OCI-LY7 (cell line): ENCODE measurements at regions not wholly inside any gene's neighbourhood (a gene's known extent, or its start where the extent isn't known, plus 50 kb on each side); places are given as distances from the start of the nearest gene placed in this dataset.

Experiments
- BruUV-seq: library from RNA; stranded (reverse); fragments of 400-500 nt; replicated peaks from 2 replicates; lab custom pipeline; 2021; lab: Mats Ljungman, UMichigan
- CTCF ChIA-PET: fragments of 300-600 bp; sonication (Branson Sonifier 250); formaldehyde crosslinking; loops from one replicate; lab custom pipeline; 2022; ENCODE audit warnings: antibody characterized with exemption; ENCODE audit not compliant: unreplicated experiment; lab: Charles Lee
- POLR2A ChIA-PET: fragments of 300-600 bp; sonication (Branson Sonifier 250); formaldehyde crosslinking; loops from one replicate; lab custom pipeline; 2022; ENCODE audit warnings: antibody characterized with exemption; lab: Charles Lee
- DNase-seq: peaks from one replicate; pipeline ENCODE4 v3.0.0-alpha.2; 2015; ENCODE audit warnings: low spot score
- H2AFZ ChIP-seq: fragments of 200-600 bp; sonication (generic), shearing (Covaris generic); 2 replicates; pipeline ENCODE4 v1.6.1; 2014; ENCODE audit warnings: mild to moderate bottlenecking, antibody characterized with exemption, low read length, moderate library complexity
- H3K27ac ChIP-seq: fragments of 200-600 bp; sonication (generic); 2 replicates; pipeline ENCODE4 v1.5.1; 2014; ENCODE audit warnings: mixed run types, low read depth, mild to moderate bottlenecking, moderate library complexity, low read length, inconsistent platforms; ENCODE audit not compliant: poor library complexity, severe bottlenecking
- H3K36me3 ChIP-seq: fragments of 200-600 bp; sonication (generic); 2 replicates; pipeline ENCODE4 v1.6.1; 2014; ENCODE audit warnings: mild to moderate bottlenecking, antibody characterized with exemption, low read length, moderate library complexity, mixed read lengths; ENCODE audit not compliant: insufficient read depth
- H3K4me1 ChIP-seq: fragments of 200-600 bp; sonication (generic); 2 replicates; pipeline ENCODE4 v1.5.1; 2014; ENCODE audit warnings: mild to moderate bottlenecking, low read length; ENCODE audit not compliant: insufficient read depth, poor library complexity, severe bottlenecking
- H3K4me2 ChIP-seq: fragments of 200-600 bp; sonication (generic); 2 replicates; pipeline ENCODE4 v1.6.1; 2014; ENCODE audit warnings: mild to moderate bottlenecking, low read length
- H3K4me3 ChIP-seq: fragments of 200-600 bp; sonication (generic); 2 replicates; pipeline ENCODE4 v1.5.1; 2014; ENCODE audit warnings: mild to moderate bottlenecking, low read depth, low read length; ENCODE audit not compliant: poor library complexity, severe bottlenecking
- H3K79me2 ChIP-seq: fragments of 200-600 bp; sonication (generic); 2 replicates; pipeline ENCODE4 v1.6.1; 2016; ENCODE audit warnings: low read depth, mild to moderate bottlenecking, low read length, moderate library complexity, mixed read lengths; ENCODE audit not compliant: insufficient read depth
- H3K9me2 ChIP-seq: fragments of 200-600 bp; sonication (generic); 2 replicates; pipeline ENCODE4 v1.6.1; 2016; ENCODE audit warnings: mild to moderate bottlenecking, low read length, mixed read lengths; ENCODE audit not compliant: insufficient read depth
- H3K9me3 ChIP-seq: fragments of 200-600 bp; sonication (generic); 2 replicates; pipeline ENCODE4 v1.6.1; 2014; ENCODE audit warnings: mild to moderate bottlenecking, mixed run types, low read length, mixed read lengths
- H4K20me1 ChIP-seq: fragments of 200-600 bp; sonication (generic); 2 replicates; pipeline ENCODE4 v1.6.1; 2014; ENCODE audit warnings: mild to moderate bottlenecking, antibody characterized with exemption, low read length, moderate library complexity, mixed read lengths; ENCODE audit not compliant: insufficient read depth
- CTCF ChIP-seq: fragments of 200-600 bp; sonication (generic); conservative IDR thresholded peaks from 2 replicates; pipeline ENCODE4 v1.5.1; 2014; ENCODE audit warnings: mild to moderate bottlenecking, antibody characterized with exemption, low read length, moderate library complexity, mixed read lengths
- EZH2phosphoT487 ChIP-seq: fragments of 200-600 bp; sonication (generic); IDR thresholded peaks from 2 replicates; pipeline ENCODE4 v1.6.1; 2018; ENCODE audit warnings: low read depth, borderline replicate concordance, mild to moderate bottlenecking, mixed run types, antibody characterized with exemption, low read length, moderate library complexity, mixed read lengths
- intact Hi-C: fragments of 100-400 bp; cut with micrococcal nuclease; formaldehyde crosslinking; loops from one replicate; pipeline ENCODE4 v1.10.0; 2022; ENCODE audit not compliant: unreplicated experiment

DNA sequence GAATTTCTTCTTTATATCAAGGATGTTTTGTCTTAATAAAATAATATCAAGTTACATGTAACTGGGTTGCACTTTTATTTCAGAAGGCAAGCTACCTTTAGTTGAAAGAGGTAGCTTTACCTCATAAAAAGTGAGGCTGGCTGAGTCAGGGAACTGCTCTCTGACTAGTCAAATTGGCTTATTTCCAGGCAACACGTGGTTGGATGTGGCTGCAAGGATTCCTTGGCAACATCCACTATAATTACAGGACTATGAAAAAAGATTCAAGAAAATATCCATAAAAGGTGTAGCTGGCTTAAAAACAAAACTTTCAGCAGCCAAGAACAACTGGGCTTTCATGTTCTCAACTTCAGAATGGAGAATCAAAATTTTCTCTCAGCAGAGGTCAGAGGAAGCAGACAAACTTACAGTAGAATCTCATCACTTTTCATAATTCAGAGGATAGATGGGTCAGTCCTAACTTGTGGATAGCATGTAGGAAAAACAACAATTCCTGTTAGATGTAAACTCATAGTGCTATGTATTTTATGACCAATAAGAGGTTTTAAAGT lies 779.1 kb downstream of the MECOM start:
- Histone ChIP-seq H3K79me2 (no peaks in the 10 kb centered on the region), H4K20me1 (no peaks in the 10 kb centered on the region), H3K9me2 (no peaks in the 10 kb centered on the region), H3K27ac (no peak overlapping the region), H3K36me3 (no peaks in the 10 kb centered on the region), H3K4me3 (no peak overlapping the region), H3K4me2 (no peak overlapping the region), H3K9me3 (no peaks in the 10 kb centered on the region), H3K4me1 (no peaks in the 10 kb centered on the region), H2AFZ (no peak overlapping the region)
- CTCF ChIA-PET, result no interaction called here
- TF ChIP-seq EZH2phosphoT487 (no peak), CTCF (no peak)
- no TSS peak for BruUV-seq
- POLR2A ChIA-PET, result no interaction called here
- DNase-seq, result no peak
- intact Hi-C loops, result no loop called here

- no peaks in the 10 kb centered on the region for H3K36me3 ChIP-seq
- POLR2A ChIA-PET, result no interaction called here
- no peak overlapping the region for H3K4me3 ChIP-seq
- H2AFZ ChIP-seq, result no peak overlapping the region
- DNase-seq, result no peak
- no peak overlapping the region for H3K27ac ChIP-seq
- no peaks in the 10 kb centered on the region for H3K79me2 ChIP-seq
- H3K4me1 ChIP-seq, result no peaks in the 10 kb centered on the region
- no peaks in the 10 kb centered on the region for H3K9me2 ChIP-seq
- no peak overlapping the region for H3K4me2 ChIP-seq
- BruUV-seq, result no TSS peak
- no peak for TF ChIP-seq CTCF
- no peak for TF ChIP-seq EZH2phosphoT487
- intact Hi-C loops, result no loop called here
- no peaks in the 10 kb centered on the region for H3K9me3 ChIP-seq
- no peaks in the 10 kb centered on the region for H4K20me1 ChIP-seq
- CTCF ChIA-PET, result no interaction called here
Measured at GRCh38 chr3:168883145-168883544, 780.4 kb downstream of the MECOM start.

DNA sequence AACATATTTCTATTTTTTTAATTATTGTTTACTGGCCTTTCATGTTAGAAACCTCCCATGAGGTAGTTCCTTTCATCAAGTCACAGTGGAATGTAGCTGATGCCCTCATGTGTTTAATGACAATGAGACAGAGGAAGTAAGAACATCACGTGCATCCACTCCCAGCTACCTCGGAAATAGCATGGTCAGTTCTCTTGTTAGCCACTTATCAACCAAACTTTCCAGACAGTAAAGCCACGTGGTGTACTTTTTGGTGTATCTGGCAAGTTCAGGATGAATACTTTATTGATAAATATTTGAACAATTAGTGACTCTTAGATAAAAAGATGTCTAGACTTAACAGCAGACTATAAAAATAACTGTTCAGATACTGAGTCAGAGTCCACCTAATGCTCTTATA lies 781.7 kb downstream of the MECOM start:
- Histone ChIP-seq H3K36me3 (no peaks in the 10 kb centered on the region), H3K4me2 (no peak overlapping the region), H3K9me2 (no peaks in the 10 kb centered on the region), H4K20me1 (no peaks in the 10 kb centered on the region), H2AFZ (no peak overlapping the region), H3K27ac (no peak overlapping the region), H3K9me3 (no peaks in the 10 kb centered on the region), H3K79me2 (no peaks in the 10 kb centered on the region), H3K4me3 (no peak overlapping the region), H3K4me1 (no peaks in the 10 kb centered on the region)
- TF ChIP-seq EZH2phosphoT487 (no peak), CTCF (no peak)
- intact Hi-C loops, result no loop called here
- CTCF ChIA-PET, result no interaction called here
- no peak for DNase-seq
- POLR2A ChIA-PET, result no interaction called here
- BruUV-seq, result no TSS peak
